SK-N-MC (cell line): ENCODE measurements at regions not wholly inside any gene's neighbourhood (a gene's known extent, or its start where the extent isn't known, plus 50 kb on each side); places are given as distances from the start of the nearest gene placed in this dataset.
"Not testable (repeated sequence)": the region's sequence is repeated elsewhere in the genome, so short reads cannot be mapped to it uniquely, and the experiment has no call there.

Source experiments
- DNase-seq: peaks from one replicate; pipeline ENCODE4 v3.0.0-alpha.2; 2011; ENCODE audit warnings: low read depth, low spot score
- H3K27ac ChIP-seq: fragments of 200-600 bp; sonication (generic); 2 replicates; pipeline ENCODE4 v1.5.1; 2016; ENCODE audit warnings: mixed run types
- H3K36me3 ChIP-seq: fragments of 200-600 bp; sonication (generic); 2 replicates; pipeline ENCODE4 v1.6.1; 2017; ENCODE audit warnings: antibody characterized with exemption, low read length, mixed read lengths; ENCODE audit not compliant: insufficient read depth
- H3K4me3 ChIP-seq: fragments of 200-600 bp; sonication (generic); 2 replicates; pipeline ENCODE4 v1.5.1; 2016
- H3K9ac ChIP-seq: fragments of 200-600 bp; sonication (generic); 2 replicates; pipeline ENCODE4 v1.8.0; 2017; ENCODE audit warnings: mixed run types, mixed read lengths; ENCODE audit not compliant: insufficient read length
- H3K9me3 ChIP-seq: fragments of 200-600 bp; sonication (generic); 2 replicates; pipeline ENCODE4 v1.6.1; 2017; ENCODE audit warnings: low read depth, mild to moderate bottlenecking, antibody characterized with exemption, low read length, moderate library complexity, mixed read lengths
- EZH2 ChIP-seq: fragments of 200-600 bp; sonication (generic); IDR thresholded peaks from one replicate; pipeline ENCODE4 v1.6.1; 2017; ENCODE audit warnings: antibody characterized with exemption
- FOXP2 ChIP-seq: optimal IDR thresholded peaks from 2 replicates; pipeline ENCODE3; 2011; ENCODE audit warnings: mild to moderate bottlenecking, moderate library complexity; ENCODE audit not compliant: insufficient read depth; ENCODE audit errors: extremely low read length, control extremely low read depth
- POLR2AphosphoS5 ChIP-seq: IDR thresholded peaks from 2 replicates; pipeline ENCODE4 v1.6.1; 2012; ENCODE audit warnings: mild to moderate bottlenecking, low read depth, low read length, borderline replicate concordance

GRCh38 chr4:30535255-30535654, 184.9 kb upstream of the PCDH7 start:
- no peak overlapping the region for H3K27ac ChIP-seq
- H3K4me3 ChIP-seq: no peak overlapping the region
- no peaks in the 10 kb centered on the region for H3K36me3 ChIP-seq
- H3K9me3 ChIP-seq: no peaks in the 10 kb centered on the region
- DNase-seq: no peak
- TF ChIP-seq FOXP2 (no peak), EZH2 (no peak), POLR2AphosphoS5 (no peak)
- no peak overlapping the region for H3K9ac ChIP-seq

- H3K4me3 ChIP-seq: no peak overlapping the region
- no peak for TF ChIP-seq POLR2AphosphoS5
- TF ChIP-seq FOXP2: no peak
- no peak for TF ChIP-seq EZH2
- H3K9me3 ChIP-seq: no peaks in the 10 kb centered on the region
- DNase-seq: no peak
- no peak overlapping the region for H3K9ac ChIP-seq
- no peaks in the 10 kb centered on the region for H3K36me3 ChIP-seq
- no peak overlapping the region for H3K27ac ChIP-seq
Observed at GRCh38 chr4:30536231-30536630, 183.9 kb upstream of the PCDH7 start.

- no peak for DNase-seq
- Histone ChIP-seq H3K4me3 (no peak overlapping the region), H3K36me3 (no peaks in the 10 kb centered on the region), H3K9me3 (no peaks in the 10 kb centered on the region), H3K9ac (no peak overlapping the region), H3K27ac (no peak overlapping the region)
- TF ChIP-seq POLR2AphosphoS5: no peak
- no peak for TF ChIP-seq EZH2
- no peak for TF ChIP-seq FOXP2
Observed at GRCh38 chr4:30537456-30537855, 182.7 kb upstream of the PCDH7 start.

- TF ChIP-seq EZH2: no peak
- TF ChIP-seq POLR2AphosphoS5: no peak
- TF ChIP-seq FOXP2: no peak
- Histone ChIP-seq H3K9me3 (no peaks in the 10 kb centered on the region), H3K4me3 (no peak overlapping the region), H3K9ac (no peak overlapping the region), H3K27ac (no peak overlapping the region), H3K36me3 (no peaks in the 10 kb centered on the region)
- no peak for DNase-seq
Observed at GRCh38 chr4:30538794-30539193, 181.4 kb upstream of the PCDH7 start.

GRCh38 chr4:30543057-30543456, 177.1 kb upstream of the PCDH7 start:
- Histone ChIP-seq H3K36me3 (no peaks in the 10 kb centered on the region), H3K9me3 (no peaks in the 10 kb centered on the region), H3K9ac (no peak overlapping the region), H3K27ac (no peak overlapping the region), H3K4me3 (no peak overlapping the region)
- no peak for DNase-seq
- TF ChIP-seq FOXP2 (no peak), POLR2AphosphoS5 (no peak), EZH2 (no peak)

GRCh38 chr4:30553151-30553550, 167.0 kb upstream of the PCDH7 start:
- no peak overlapping the region for H3K4me3 ChIP-seq
- TF ChIP-seq POLR2AphosphoS5: no peak
- no peak for TF ChIP-seq FOXP2

GRCh38 chr4:30553706-30554105, 166.5 kb upstream of the PCDH7 start:
- no peak for TF ChIP-seq FOXP2
- TF ChIP-seq POLR2AphosphoS5: no peak
- TF ChIP-seq EZH2: no peak
- no peak overlapping the region for H3K4me3 ChIP-seq
- H3K9ac ChIP-seq: no peak overlapping the region
- H3K36me3 ChIP-seq: no peaks in the 10 kb centered on the region
- no peaks in the 10 kb centered on the region for H3K9me3 ChIP-seq
- H3K27ac ChIP-seq: no peak overlapping the region
- DNase-seq: no peak

More at GRCh38 chr4:30553151-30553550, 167.0 kb upstream of the PCDH7 start:
- DNase-seq: no peak
- no peaks in the 10 kb centered on the region for H3K9me3 ChIP-seq
- no peak overlapping the region for H3K9ac ChIP-seq
- no peaks in the 10 kb centered on the region for H3K36me3 ChIP-seq
- H3K27ac ChIP-seq: no peak overlapping the region

GRCh38 chr4:30555775-30556174, 164.4 kb upstream of the PCDH7 start:
- H3K9ac ChIP-seq: no peak overlapping the region
- no peak for DNase-seq
- no peaks in the 10 kb centered on the region for H3K36me3 ChIP-seq
- H3K9me3 ChIP-seq: no peaks in the 10 kb centered on the region
- TF ChIP-seq POLR2AphosphoS5 (no peak), FOXP2 (no peak), EZH2 (no peak)
- no peak overlapping the region for H3K27ac ChIP-seq
- H3K4me3 ChIP-seq: no peak overlapping the region

GRCh38 chr4:30559481-30559880, 160.7 kb upstream of the PCDH7 start:
- no peak overlapping the region for H3K9ac ChIP-seq
- H3K27ac ChIP-seq: no peak overlapping the region
- DNase-seq: no peak
- H3K9me3 ChIP-seq: no peaks in the 10 kb centered on the region
- TF ChIP-seq POLR2AphosphoS5 (no peak), FOXP2 (no peak), EZH2 (no peak)
- no peak overlapping the region for H3K4me3 ChIP-seq
- H3K36me3 ChIP-seq: no peaks in the 10 kb centered on the region

GRCh38 chr4:30586850-30587249, 133.3 kb upstream of the PCDH7 start:
- TF ChIP-seq FOXP2 (no peak), POLR2AphosphoS5 (no peak), EZH2 (no peak)
- Histone ChIP-seq H3K9ac (no peak overlapping the region), H3K4me3 (no peak overlapping the region), H3K27ac (no peak overlapping the region), H3K9me3 (no peaks in the 10 kb centered on the region), H3K36me3 (no peaks in the 10 kb centered on the region)
- DNase-seq: no peak

- H3K36me3 ChIP-seq, H3K9ac ChIP-seq, DNase-seq, H3K4me3 ChIP-seq, H3K9me3 ChIP-seq, H3K27ac ChIP-seq: not testable (repeated sequence)
Observed at GRCh38 chr4:30589669-30590068, 130.5 kb upstream of the PCDH7 start.
